ENCODE measurements at regions not wholly inside any gene's neighbourhood (a gene's known extent, or its start where the extent isn't known, plus 50 kb on each side); places are given as distances from the start of the nearest gene placed in this dataset.

GRCh38 chrX:125266153-125266660 lies 53.5 kb upstream of the TEX13C start:
- 95% methylated on average over 4 of the region's 4 CpGs; no CpG with 5 or more reads in 1 of the 2 experiments for WGBS, 2 experiments (ENCODE audit: extremely low coverage in 1 of 2, insufficient coverage in 1 of 2, insufficient read length in 1 of 2, insufficient replicate concordance in 2 of 2, low coverage in 1 of 2, low lambda C conversion rate in 2 of 2, missing lambda C conversion rate in 1 of 2)
- ChIA-PET POLR2A (ENCODE audit: partially characterized antibody) (no interaction called here), CTCF (ENCODE audit: partially characterized antibody) (no interaction called here)
- Histone ChIP-seq H4K20me1 (replicated peaks in 1 of 2; ENCODE audit: control insufficient read depth in 1 of 2, insufficient read depth in 2 of 2, low read length in 2 of 2) (no peaks in the 10 kb centered on the region), H3K4me2 (ENCODE audit: insufficient read depth in 1 of 2, low read depth in 2 of 2, low read length in 2 of 2) (no peak overlapping the region), H3K9me3 (ENCODE audit: insufficient read depth in 2 of 2, low read depth in 1 of 2, low read length in 1 of 2) (peaks cover 6 to 8% of the 10 kb centered on the region in 2 experiments; a peak in 2 of 4 replicates), H4K8ac (ENCODE audit: extremely low read depth, insufficient read depth, low read length) (no peak overlapping the region), H3K36me3 (ENCODE audit: control insufficient read depth in 2 of 4, insufficient read depth in 4 of 4, low read length in 3 of 4) (no peaks in the 10 kb centered on the region), H4K91ac (replicated peaks; ENCODE audit: insufficient read length, low read length) (no peak overlapping the region), H2BK5ac (ENCODE audit: low read depth, low read length) (no peak overlapping the region), H2AFZ (ENCODE audit: low read length) (no peak overlapping the region), H3K27me3 (replicated peaks in 1 of 4; ENCODE audit: control insufficient read depth in 3 of 4, extremely low read depth in 1 of 4, insufficient read depth in 3 of 4, low read length in 3 of 4) (no peaks in the 10 kb centered on the region), H3K56ac (replicated peaks; ENCODE audit: insufficient read length, low read depth, low read length) (no peak overlapping the region), H3K14ac (ENCODE audit: insufficient read length) (no peak overlapping the region), H4K5ac (ENCODE audit: insufficient read length, low read depth, low read length) (no peak overlapping the region), H3K79me1 (ENCODE audit: low read depth, low read length) (no peaks in the 10 kb centered on the region), H3K23ac (ENCODE audit: insufficient read length) (no peak overlapping the region), H3K27ac (ENCODE audit: low read depth, low read length) (no peak overlapping the region), H3K9ac (replicated peaks in 1 of 4; ENCODE audit: extremely low read depth in 1 of 4, low read depth in 3 of 4, low read length in 3 of 4) (no peak overlapping the region), H2BK20ac (ENCODE audit: low read length) (no peak overlapping the region), H3K4me3 (ENCODE audit: extremely low read depth in 1 of 4, insufficient read depth in 2 of 4, low read depth in 3 of 4, low read length in 4 of 4) (no peak overlapping the region), H3K79me2 (ENCODE audit: control insufficient read depth in 1 of 2, insufficient read depth in 2 of 2, low read length in 2 of 2) (no peaks in the 10 kb centered on the region), H2AK5ac (ENCODE audit: low read depth, low read length) (no peak overlapping the region), H3K4me1 (replicated peaks in 1 of 4; ENCODE audit: control insufficient read depth in 3 of 4, insufficient read depth in 4 of 4, low read length in 3 of 4) (no peaks in the 10 kb centered on the region), H2BK15ac (ENCODE audit: low read length) (no peak overlapping the region), H2BK120ac (replicated peaks; ENCODE audit: low read depth, low read length) (no peak overlapping the region), H3K23me2 (ENCODE audit: low read depth, low read length) (no peaks in the 10 kb centered on the region), H2BK12ac (ENCODE audit: low read depth, low read length) (no peak overlapping the region), H3K4ac (replicated peaks; ENCODE audit: insufficient read length, low read depth, low read length) (no peak overlapping the region), H3K18ac (ENCODE audit: extremely low read depth, low read length) (no peak overlapping the region)
- DNase-seq (ENCODE audit: low read depth in 1 of 2, low spot score in 2 of 2) (no peak), FAIRE-seq (no peak)
- TF ChIP-seq POLR2A (IDR thresholded peaks at IDR 0.05; ENCODE audit: control extremely low read depth in 1 of 2, low read depth in 2 of 2, low read length in 2 of 2) (no peak), CBX5 (IDR thresholded peaks at IDR 0.05; ENCODE audit: low read depth, low read length) (no peak), SUZ12 (IDR thresholded peaks at IDR 0.05; ENCODE audit: low read length) (no peak), NRF1 (IDR thresholded peaks at IDR 0.05; ENCODE audit: low read depth, low read length) (no peak), KDM1A (IDR thresholded peaks at IDR 0.05; ENCODE audit: borderline replicate concordance, low read length) (no peak), SIRT6 (IDR thresholded peaks at IDR 0.05; ENCODE audit: low read length) (no peak), TBP (IDR thresholded peaks at IDR 0.05; ENCODE audit: low read depth, low read length) (no peak), JUND (IDR thresholded peaks at IDR 0.05; ENCODE audit: low read length) (no peak), POLR2AphosphoS5 (IDR thresholded peaks at IDR 0.05; ENCODE audit: low read depth, low read length) (no peak), ASH2L (IDR thresholded peaks at IDR 0.05; ENCODE audit: low read length) (no peak)

All from H1 (cell line).